Astrocyte of the spinal cord (primary cell): ENCODE measurements at regions not wholly inside any gene's neighbourhood (a gene's known extent, or its start where the extent isn't known, plus 50 kb on each side); places are given as distances from the start of the nearest gene placed in this dataset.

ENCODE experiments used
- DNase-seq: peaks from one replicate; pipeline ENCODE4 v3.0.0; 2011; ENCODE audit warnings: low read depth, low spot score
- H3K4me3 ChIP-seq: 2 replicates; pipeline ENCODE4 v1.5.1; 2011; ENCODE audit warnings: low read depth, mild to moderate bottlenecking, low read length, moderate library complexity
- in situ Hi-C: cut with HindIII; loops from 2 replicates; pipeline ENCODE4 v1.10.0; 2017; ENCODE audit warnings: low sequenced_read_pairs
- TF ChIP-seq, protein P1 (sequence below): IDR thresholded peaks from 2 replicates; pipeline ENCODE4 v1.5.1; 2012; ENCODE audit warnings: low read depth, mild to moderate bottlenecking, low read length, inconsistent platforms

DNA sequence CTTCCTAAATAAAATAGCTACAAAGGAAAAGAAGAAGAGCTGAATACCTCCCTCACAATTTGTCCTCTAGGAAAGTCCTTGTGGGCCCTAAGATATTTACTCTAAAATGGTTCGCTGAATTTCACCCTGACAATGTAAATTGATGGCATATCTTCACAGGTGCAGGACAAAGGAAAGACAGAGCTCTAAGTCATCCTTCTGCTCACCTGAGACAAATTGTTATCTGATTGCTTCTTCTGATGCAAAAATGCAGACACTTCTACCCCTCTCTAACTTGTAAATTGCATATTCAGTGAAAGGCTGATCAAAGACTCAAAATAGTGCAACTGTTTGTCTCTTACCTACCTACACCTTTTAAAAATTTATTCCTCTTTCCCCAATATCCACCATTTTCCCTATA lies 747.2 kb upstream of the PRR20A start:
- no peak for DNase-seq
- in situ Hi-C loops: no loop called here
- TF ChIP-seq, protein P1, sequence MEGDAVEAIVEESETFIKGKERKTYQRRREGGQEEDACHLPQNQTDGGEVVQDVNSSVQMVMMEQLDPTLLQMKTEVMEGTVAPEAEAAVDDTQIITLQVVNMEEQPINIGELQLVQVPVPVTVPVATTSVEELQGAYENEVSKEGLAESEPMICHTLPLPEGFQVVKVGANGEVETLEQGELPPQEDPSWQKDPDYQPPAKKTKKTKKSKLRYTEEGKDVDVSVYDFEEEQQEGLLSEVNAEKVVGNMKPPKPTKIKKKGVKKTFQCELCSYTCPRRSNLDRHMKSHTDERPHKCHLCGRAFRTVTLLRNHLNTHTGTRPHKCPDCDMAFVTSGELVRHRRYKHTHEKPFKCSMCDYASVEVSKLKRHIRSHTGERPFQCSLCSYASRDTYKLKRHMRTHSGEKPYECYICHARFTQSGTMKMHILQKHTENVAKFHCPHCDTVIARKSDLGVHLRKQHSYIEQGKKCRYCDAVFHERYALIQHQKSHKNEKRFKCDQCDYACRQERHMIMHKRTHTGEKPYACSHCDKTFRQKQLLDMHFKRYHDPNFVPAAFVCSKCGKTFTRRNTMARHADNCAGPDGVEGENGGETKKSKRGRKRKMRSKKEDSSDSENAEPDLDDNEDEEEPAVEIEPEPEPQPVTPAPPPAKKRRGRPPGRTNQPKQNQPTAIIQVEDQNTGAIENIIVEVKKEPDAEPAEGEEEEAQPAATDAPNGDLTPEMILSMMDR: no peak
- no peak overlapping the region for H3K4me3 ChIP-seq

DNA sequence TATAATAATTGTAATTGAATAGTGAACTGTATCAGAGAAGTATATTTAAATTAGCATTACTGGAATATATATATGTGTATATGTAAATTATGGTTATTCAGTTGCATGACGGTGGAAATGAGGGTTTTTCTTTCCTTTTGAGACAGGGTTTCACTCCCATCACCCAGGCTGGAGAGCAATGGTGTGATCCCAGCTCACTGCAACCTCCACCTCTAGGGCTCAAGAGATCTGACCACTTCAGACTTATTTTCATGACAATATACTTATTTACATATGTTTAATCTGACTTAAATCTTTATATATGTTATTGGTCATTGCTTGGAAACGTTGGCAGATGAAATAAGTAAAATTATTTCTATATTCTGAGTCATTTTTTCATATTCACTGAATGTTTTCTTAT lies 744.4 kb upstream of the PRR20A start:
- no peak for DNase-seq
- in situ Hi-C loops: no loop called here
- H3K4me3 ChIP-seq: no peak overlapping the region
- TF ChIP-seq, protein P1: no peak

DNA sequence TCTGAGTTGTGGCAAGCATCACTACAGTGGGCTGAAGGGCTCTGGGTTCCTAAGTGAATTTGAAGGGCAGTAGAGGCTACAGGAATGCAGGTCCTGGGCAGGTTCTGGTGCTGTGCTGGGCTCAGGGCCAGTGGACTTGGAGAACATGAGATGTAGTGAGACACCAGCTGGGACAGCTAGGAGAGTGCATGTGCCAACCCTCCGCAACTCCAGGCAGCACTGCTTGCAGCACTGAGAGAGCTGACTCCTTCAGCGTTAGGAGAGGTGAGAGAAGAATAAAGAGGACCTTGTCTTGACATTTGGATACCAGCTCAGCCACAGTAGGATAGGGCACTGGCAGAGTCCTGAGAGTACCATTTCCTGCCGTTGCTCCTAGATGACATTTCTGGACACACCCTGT lies 739.9 kb upstream of the PRR20A start:
- in situ Hi-C loops: no loop called here
- H3K4me3 ChIP-seq: no peak overlapping the region
- no peak for DNase-seq
- TF ChIP-seq, protein P1: no peak

DNA sequence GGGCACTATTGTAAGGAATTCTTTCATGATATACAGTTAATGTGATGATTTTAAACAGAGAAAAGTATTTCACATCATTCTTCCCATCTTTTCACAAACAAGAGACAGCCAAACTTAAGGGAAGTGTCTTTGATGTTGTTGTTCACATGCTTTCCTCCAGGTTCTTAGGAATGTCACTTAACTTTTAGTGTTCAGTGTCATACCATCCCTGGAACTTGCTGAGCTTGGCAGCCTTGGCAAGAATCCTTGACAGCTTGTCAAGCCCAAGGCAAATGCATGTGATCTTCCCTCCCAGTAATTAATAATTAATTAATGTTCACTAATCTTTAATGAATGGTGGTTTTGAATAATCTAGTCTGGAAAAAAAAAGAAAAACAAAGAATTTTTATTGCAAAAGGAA lies 727.9 kb upstream of the PRR20A start:
- TF ChIP-seq, protein P1: no peak
- in situ Hi-C loops: no loop called here
- no peak for DNase-seq

DNA sequence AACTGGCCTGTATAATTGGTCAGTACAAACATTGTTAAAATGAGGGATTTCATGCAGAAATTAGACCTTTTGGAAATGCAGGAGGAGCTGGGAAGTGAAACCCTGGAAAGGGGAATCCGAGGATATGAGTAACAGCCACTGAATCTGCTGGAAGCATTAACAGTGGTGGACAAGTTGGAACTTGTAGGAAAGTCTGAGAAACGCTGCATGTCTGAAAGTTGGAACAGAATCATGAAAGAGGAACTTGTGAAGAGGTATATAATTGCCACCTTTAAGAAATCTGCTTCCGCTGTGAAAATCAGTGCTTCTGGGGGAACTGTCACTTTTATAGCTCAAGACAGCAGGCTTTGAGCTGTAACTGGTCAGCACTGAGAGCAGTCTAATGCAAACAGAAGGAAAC lies 716.5 kb upstream of the PRR20A start:
- no peak for DNase-seq
- in situ Hi-C loops: no loop called here
- no peak overlapping the region for H3K4me3 ChIP-seq
- TF ChIP-seq, protein P1: no peak

More for the DNA sequence above, 727.9 kb upstream of the PRR20A start:
- no peak overlapping the region for H3K4me3 ChIP-seq

DNA sequence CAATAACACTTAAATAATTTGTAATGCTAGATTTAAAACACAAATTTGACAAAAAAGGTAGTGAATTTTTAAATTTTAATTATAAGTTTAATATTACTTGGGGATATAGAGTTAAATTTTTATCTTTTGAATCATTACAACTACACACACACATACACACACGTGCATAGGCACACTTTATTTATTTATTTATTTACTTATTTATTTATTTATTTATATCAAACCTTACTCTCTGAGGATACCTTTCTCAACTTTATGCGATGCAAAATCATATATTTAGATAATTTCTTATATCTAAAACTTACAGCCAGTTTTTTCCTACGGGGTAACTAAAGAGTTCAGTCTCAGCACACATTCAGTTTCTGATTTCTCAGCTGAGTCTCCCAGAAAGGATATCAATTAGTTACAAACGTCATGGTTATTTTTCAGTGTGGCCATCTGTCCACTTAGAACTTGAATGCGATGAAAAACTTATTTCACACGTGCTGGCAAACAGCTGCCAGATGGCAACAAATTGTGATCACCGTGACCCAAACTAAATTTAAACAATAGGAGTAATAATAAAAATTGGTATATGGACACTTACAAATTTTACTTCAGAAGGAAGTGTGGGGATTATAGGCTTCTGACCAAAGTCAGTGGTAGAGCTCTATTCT lies 683.1 kb upstream of the PRR20A start:
- TF ChIP-seq, protein P1: no peak
- in situ Hi-C loops: no loop called here
- no peak for DNase-seq
- H3K4me3 ChIP-seq: no peak overlapping the region
